Caco-2 (cell line): ENCODE measurements at regions not wholly inside any gene's neighbourhood (a gene's known extent, or its start where the extent isn't known, plus 50 kb on each side); places are given as distances from the start of the nearest gene placed in this dataset.

Experiments used
- BruUV-seq: library from RNA; stranded (reverse); fragments of 400-500 nt; replicated peaks from 2 replicates; lab custom pipeline; 2021; lab: Mats Ljungman, UMichigan
- CTCF ChIA-PET: fragments of 300-600 bp; sonication (Branson Sonifier 250); formaldehyde crosslinking; loops from one replicate; lab custom pipeline; 2022; ENCODE audit warnings: antibody characterized with exemption; lab: Charles Lee
- POLR2A ChIA-PET: fragments of 300-600 bp; sonication (Branson Sonifier 250); formaldehyde crosslinking; loops from one replicate; lab custom pipeline; 2022; ENCODE audit warnings: antibody characterized with exemption; lab: Charles Lee
- DNase-seq, 2 experiments: peaks; one replicate each; pipeline versions ENCODE4 v3.0.0 to v3.0.0-alpha.2; 2020 to 2022
- H3K27me3 ChIP-seq: replicated peaks from 2 replicates; pipeline ENCODE4 v1.6.0; 2011; ENCODE audit warnings: low read length; ENCODE audit not compliant: control insufficient read depth, insufficient read depth
- H3K36me3 ChIP-seq: 2 replicates; pipeline ENCODE4 v1.5.1; 2011; ENCODE audit warnings: low read length; ENCODE audit not compliant: control insufficient read depth, insufficient read depth
- H3K4me1 ChIP-seq: fragments of 250-450 bp; sonication (Bioruptor Pico); 2 replicates; pipeline ENCODE4 v1.5.1; 2020; ENCODE audit warnings: mild to moderate bottlenecking
- H3K4me3 ChIP-seq: 2 replicates; pipeline ENCODE4 v1.5.1; 2011; ENCODE audit warnings: low read depth, mild to moderate bottlenecking, control low read depth, low read length
- H3K9me3 ChIP-seq: fragments of 250-450 bp; sonication (Bioruptor Pico); 2 replicates; pipeline ENCODE4 v1.5.1; 2020; ENCODE audit warnings: mild to moderate bottlenecking, moderate library complexity
- H3K27ac Mint-ChIP-seq: one replicate; pipeline ENCODE4 v1.8.0; 2022; ENCODE audit warnings: mixed read lengths; ENCODE audit not compliant: unreplicated experiment
- H3K27me3 Mint-ChIP-seq: one replicate; pipeline ENCODE4 v1.8.0; 2022; ENCODE audit warnings: mixed read lengths; ENCODE audit not compliant: insufficient read depth, unreplicated experiment
- H3K36me3 Mint-ChIP-seq: one replicate; pipeline ENCODE4 v1.8.0; 2022; ENCODE audit warnings: mild to moderate bottlenecking, mixed read lengths; ENCODE audit not compliant: insufficient read depth, unreplicated experiment
- H3K4me1 Mint-ChIP-seq: one replicate; pipeline ENCODE4 v1.8.0; 2022; ENCODE audit warnings: low read depth, mixed read lengths; ENCODE audit not compliant: unreplicated experiment
- H3K4me3 Mint-ChIP-seq: one replicate; pipeline ENCODE4 v1.8.0; 2022; ENCODE audit warnings: mild to moderate bottlenecking, moderate library complexity, mixed read lengths; ENCODE audit not compliant: unreplicated experiment
- H3K9me3 Mint-ChIP-seq: one replicate; pipeline ENCODE4 v1.8.0; 2022; ENCODE audit warnings: mixed read lengths; ENCODE audit not compliant: unreplicated experiment
- intact Hi-C: fragments of 100-400 bp; cut with micrococcal nuclease; formaldehyde crosslinking; loops from one replicate; pipeline ENCODE4 v1.10.0; 2022; ENCODE audit not compliant: unreplicated experiment
- TF ChIP-seq, protein P1 (sequence below), 2 experiments: fragments of 200-600 bp in 1 of 2; IDR thresholded peaks; 1 replicate in 1 of 2; 2 replicates in 1 of 2; pipeline versions ENCODE4 v1.5.1 to v1.8.0; 2011 to 2022; ENCODE audit warnings: antibody characterized with exemption in 1 of 2, control low read depth in 1 of 2, inconsistent platforms in 1 of 2, low read depth in 1 of 2, low read length in 1 of 2, mild to moderate bottlenecking in 1 of 2, moderate library complexity in 1 of 2; ENCODE audit not compliant: insufficient read depth in 1 of 2, severe bottlenecking in 1 of 2, unreplicated experiment in 1 of 2

DNA sequence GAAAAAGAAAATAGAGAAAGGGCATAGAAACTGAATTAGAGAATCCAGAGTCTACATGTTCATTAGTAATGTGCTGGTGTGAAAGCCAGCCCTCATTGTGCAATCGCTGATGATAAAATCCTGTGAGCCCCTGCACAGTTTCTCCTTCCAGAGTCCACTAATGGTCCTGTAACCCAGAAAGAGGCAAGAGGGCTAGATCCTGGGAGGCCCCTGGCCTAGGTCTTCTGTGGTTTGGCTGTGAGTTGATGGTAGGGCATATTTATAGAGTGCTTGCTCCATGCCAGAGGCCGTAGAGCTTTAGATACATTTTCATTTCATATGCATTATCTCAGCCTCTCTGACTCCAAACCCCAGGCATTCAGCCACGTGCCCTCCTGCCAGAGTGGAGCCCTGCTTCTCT, 94.9 kb upstream of the MTHFD1L start:
- intact Hi-C loops, result no loop called here
- POLR2A ChIA-PET, result no interaction called here
- TF ChIP-seq, protein P1, sequence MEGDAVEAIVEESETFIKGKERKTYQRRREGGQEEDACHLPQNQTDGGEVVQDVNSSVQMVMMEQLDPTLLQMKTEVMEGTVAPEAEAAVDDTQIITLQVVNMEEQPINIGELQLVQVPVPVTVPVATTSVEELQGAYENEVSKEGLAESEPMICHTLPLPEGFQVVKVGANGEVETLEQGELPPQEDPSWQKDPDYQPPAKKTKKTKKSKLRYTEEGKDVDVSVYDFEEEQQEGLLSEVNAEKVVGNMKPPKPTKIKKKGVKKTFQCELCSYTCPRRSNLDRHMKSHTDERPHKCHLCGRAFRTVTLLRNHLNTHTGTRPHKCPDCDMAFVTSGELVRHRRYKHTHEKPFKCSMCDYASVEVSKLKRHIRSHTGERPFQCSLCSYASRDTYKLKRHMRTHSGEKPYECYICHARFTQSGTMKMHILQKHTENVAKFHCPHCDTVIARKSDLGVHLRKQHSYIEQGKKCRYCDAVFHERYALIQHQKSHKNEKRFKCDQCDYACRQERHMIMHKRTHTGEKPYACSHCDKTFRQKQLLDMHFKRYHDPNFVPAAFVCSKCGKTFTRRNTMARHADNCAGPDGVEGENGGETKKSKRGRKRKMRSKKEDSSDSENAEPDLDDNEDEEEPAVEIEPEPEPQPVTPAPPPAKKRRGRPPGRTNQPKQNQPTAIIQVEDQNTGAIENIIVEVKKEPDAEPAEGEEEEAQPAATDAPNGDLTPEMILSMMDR (IDR thresholded peaks at IDR 0.05; ENCODE audit: insufficient read depth in 1 of 2, low read depth in 1 of 2, low read length in 1 of 2, severe bottlenecking in 1 of 2, unreplicated experiment in 1 of 2), result no peak
- Histone ChIP-seq H3K36me3 (no peaks in the 10 kb centered on the region), H3K27me3 (no peaks in the 10 kb centered on the region), H3K4me1 (peaks cover 4% of the 10 kb centered on the region; the same call in 1 of the 2 replicates), H3K4me3 (no peak overlapping the region), H3K9me3 (0 out of 2 replicates have a peak, but pooled peaks cover 6% of the 10 kb centered on the region)
- DNase-seq, result no peak
- CTCF ChIA-PET, result no interaction called here
- Mint-ChIP-seq H3K4me1 (peaks cover 12% of the 10 kb centered on the region), H3K9me3 (peaks cover 10% of the 10 kb centered on the region), H3K36me3 (peaks cover 30% of the 10 kb centered on the region), H3K27me3 (no peaks in the 10 kb centered on the region), H3K27ac (no peak overlapping the region), H3K4me3 (no peak overlapping the region)
- no TSS peak for BruUV-seq

DNA sequence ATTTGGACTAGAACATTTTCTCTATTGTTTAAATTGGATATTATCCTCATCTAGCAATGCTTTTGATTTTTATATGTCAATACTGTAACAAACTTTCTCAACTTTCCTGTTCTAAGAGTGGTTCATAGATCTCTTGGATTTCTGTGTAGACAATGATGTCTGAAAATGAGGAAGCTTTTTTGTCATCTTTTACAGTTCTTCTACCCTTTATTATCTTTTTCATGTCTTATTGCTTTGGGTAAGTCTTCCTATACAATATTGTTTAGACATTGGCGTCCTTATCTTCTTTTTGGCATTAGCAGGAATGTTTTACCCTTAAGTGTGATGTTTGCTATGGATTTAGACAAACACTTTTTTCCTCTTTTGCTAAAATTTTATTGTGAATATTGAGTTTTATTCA, 91.5 kb upstream of the MTHFD1L start:
- intact Hi-C loops, result no loop called here
- no TSS peak for BruUV-seq
- ChIA-PET POLR2A (no interaction called here), CTCF (no interaction called here)
- Histone ChIP-seq H3K4me1 (no peaks in the 10 kb centered on the region), H3K9me3 (0 out of 2 replicates have a peak, but pooled peaks cover 6% of the 10 kb centered on the region), H3K36me3 (no peaks in the 10 kb centered on the region), H3K4me3 (no peak overlapping the region), H3K27me3 (no peaks in the 10 kb centered on the region)
- Mint-ChIP-seq H3K27ac (no peak overlapping the region), H3K4me1 (no peaks in the 10 kb centered on the region), H3K4me3 (no peak overlapping the region), H3K27me3 (no peaks in the 10 kb centered on the region), H3K9me3 (peaks cover 10% of the 10 kb centered on the region), H3K36me3 (peaks cover 44% of the 10 kb centered on the region)
- DNase-seq, result no peak
- TF ChIP-seq, protein P1 (IDR thresholded peaks at IDR 0.05; ENCODE audit: insufficient read depth in 1 of 2, low read depth in 1 of 2, low read length in 1 of 2, severe bottlenecking in 1 of 2, unreplicated experiment in 1 of 2), result no peak

DNA sequence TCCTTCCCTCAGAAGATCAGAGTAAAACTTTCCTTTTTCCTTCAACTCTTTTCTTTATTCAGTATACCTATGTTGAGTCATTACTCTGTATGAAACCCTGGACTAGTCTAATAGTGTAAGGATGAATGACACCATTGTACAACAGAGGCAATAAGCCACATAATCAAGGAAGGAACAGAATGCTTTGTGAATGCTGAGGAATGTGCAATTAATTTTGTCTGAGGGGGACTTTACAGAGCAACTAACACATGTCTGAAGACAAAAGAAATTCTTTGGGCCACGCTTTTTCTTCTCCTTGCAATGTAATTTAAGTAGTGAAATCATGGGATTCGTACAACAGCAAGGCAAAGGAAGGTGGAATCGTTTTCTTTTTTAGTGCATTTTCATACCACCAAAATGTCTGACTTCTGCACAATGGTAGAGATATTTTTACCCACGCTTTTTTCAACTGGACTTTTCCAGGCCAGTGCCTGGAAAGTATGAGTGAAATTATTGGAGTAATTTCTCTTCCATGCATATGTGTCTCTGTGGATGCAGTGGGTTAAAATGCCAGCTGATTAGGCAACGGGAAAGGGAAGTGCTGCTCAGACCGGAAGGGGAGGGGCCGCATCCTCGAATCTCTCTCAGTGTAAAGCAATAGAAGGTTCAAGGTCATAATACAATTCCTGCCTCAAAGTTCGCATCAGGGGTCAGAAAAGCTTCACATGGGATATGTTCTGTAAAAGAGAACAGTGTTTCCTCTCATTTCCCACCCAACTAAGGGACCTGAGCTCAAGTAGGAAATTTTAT, 89.9 kb upstream of the MTHFD1L start:
- no peak for DNase-seq
- H3K27me3 Mint-ChIP-seq, result no peaks in the 10 kb centered on the region
- intact Hi-C loops, result no loop called here
- H3K36me3 Mint-ChIP-seq, result peaks cover 42% of the 10 kb centered on the region
- peaks cover 10% of the 10 kb centered on the region for H3K9me3 Mint-ChIP-seq
- H3K27ac Mint-ChIP-seq, result no peak overlapping the region
- ChIA-PET CTCF (no interaction called here), POLR2A (no interaction called here)
- H3K4me1 Mint-ChIP-seq, result no peaks in the 10 kb centered on the region
- TF ChIP-seq, protein P1 (IDR thresholded peaks at IDR 0.05; ENCODE audit: insufficient read depth in 1 of 2, low read depth in 1 of 2, low read length in 1 of 2, severe bottlenecking in 1 of 2, unreplicated experiment in 1 of 2), result no peak
- Histone ChIP-seq H3K36me3 (no peaks in the 10 kb centered on the region), H3K9me3 (0 out of 2 replicates have a peak, but pooled peaks cover 6% of the 10 kb centered on the region), H3K4me3 (no peak overlapping the region), H3K4me1 (no peaks in the 10 kb centered on the region), H3K27me3 (no peaks in the 10 kb centered on the region)
- no peak overlapping the region for H3K4me3 Mint-ChIP-seq
- no TSS peak for BruUV-seq
